HL-60 (cell line): ENCODE measurements at regions not wholly inside any gene's neighbourhood (a gene's known extent, or its start where the extent isn't known, plus 50 kb on each side); places are given as distances from the start of the nearest gene placed in this dataset.

Source experiments
- DNase-seq, 2 experiments: peaks; one replicate each; pipeline ENCODE4 v3.0.0-alpha.2; 2010 to 2020; ENCODE audit warnings: low read depth in 1 of 2, low spot score in 1 of 2
- H3K27ac ChIP-seq: fragments of 250-450 bp; sonication (Bioruptor Pico); replicated peaks from 2 replicates; pipeline ENCODE4 v1.5.1; 2020; ENCODE audit warnings: mild to moderate bottlenecking, moderate library complexity
- H3K27me3 ChIP-seq: fragments of 250-450 bp; sonication (Bioruptor Pico); 2 replicates; pipeline ENCODE4 v1.5.1; 2021; ENCODE audit warnings: mild to moderate bottlenecking, moderate library complexity; ENCODE audit not compliant: insufficient read depth, poor library complexity, severe bottlenecking
- H3K4me3 ChIP-seq: replicated peaks from 2 replicates; pipeline ENCODE4 v1.5.1; 2011; ENCODE audit warnings: mild to moderate bottlenecking, control low read depth, low read length; ENCODE audit not compliant: insufficient read depth
- CTCF ChIP-seq: IDR thresholded peaks from one replicate; pipeline ENCODE4 v1.5.1; 2011; ENCODE audit warnings: low read length, control low read depth, inconsistent platforms; ENCODE audit not compliant: insufficient read depth
- GABPA ChIP-seq: IDR thresholded peaks from 2 replicates; pipeline ENCODE4 v1.6.1; 2012; ENCODE audit warnings: low read depth
- POLR2AphosphoS5 ChIP-seq: IDR thresholded peaks from 2 replicates; pipeline ENCODE4 v1.6.1; 2012; ENCODE audit warnings: low read depth
- REST ChIP-seq: IDR thresholded peaks from 2 replicates; pipeline ENCODE4 v1.6.1; 2012; ENCODE audit warnings: low read depth; ENCODE audit not compliant: insufficient replicate concordance
- SPI1 ChIP-seq: IDR thresholded peaks from 2 replicates; pipeline ENCODE4 v1.6.1; 2012; ENCODE audit warnings: low read depth, mild to moderate bottlenecking, borderline replicate concordance

- H3K27ac ChIP-seq: no peak overlapping the region
- no peak for TF ChIP-seq CTCF
- TF ChIP-seq POLR2AphosphoS5: no peak
- TF ChIP-seq GABPA: no peak
- TF ChIP-seq SPI1: no peak
- TF ChIP-seq REST: no peak
- DNase-seq: no peak
- H3K27me3 ChIP-seq: no peaks in the 10 kb centered on the region
- H3K4me3 ChIP-seq: no peak overlapping the region
Measured at GRCh38 chr6:106748547-106749207, 119.3 kb downstream of the QRSL1 start.

GRCh38 chr6:106747139-106747538, 117.8 kb downstream of the QRSL1 start:
- H3K27me3 ChIP-seq: no peaks in the 10 kb centered on the region
- H3K27ac ChIP-seq: no peak overlapping the region
- H3K4me3 ChIP-seq: no peak overlapping the region
- no peak for DNase-seq
- no peak for TF ChIP-seq SPI1
- no peak for TF ChIP-seq POLR2AphosphoS5

GRCh38 chr6:106746652-106747051, 117.3 kb downstream of the QRSL1 start:
- Histone ChIP-seq H3K4me3 (no peak overlapping the region), H3K27ac (no peak overlapping the region), H3K27me3 (no peaks in the 10 kb centered on the region)
- TF ChIP-seq GABPA: no peak
- no peak for TF ChIP-seq REST
- no peak for TF ChIP-seq SPI1
- no peak for TF ChIP-seq POLR2AphosphoS5
- no peak for TF ChIP-seq CTCF
- no peak for DNase-seq

GRCh38 chr6:106745824-106746582, 116.6 kb downstream of the QRSL1 start:
- no peaks in the 10 kb centered on the region for H3K27me3 ChIP-seq
- H3K4me3 ChIP-seq: no peak overlapping the region
- DNase-seq: no peak
- TF ChIP-seq GABPA (no peak), CTCF (no peak), REST (no peak), POLR2AphosphoS5 (no peak), SPI1 (no peak)
- H3K27ac ChIP-seq: no peak overlapping the region
